GM12891 (cell line): ENCODE measurements at regions not wholly inside any gene's neighbourhood (a gene's known extent, or its start where the extent isn't known, plus 50 kb on each side); places are given as distances from the start of the nearest gene placed in this dataset.

Experiments used
- POLR2A ChIP-seq: IDR thresholded peaks from 2 replicates; pipeline ENCODE4 v1.6.1; 2011; ENCODE audit warnings: low read depth, low read length, control low read depth
- POLR2AphosphoS5 ChIP-seq: IDR thresholded peaks from 2 replicates; pipeline ENCODE4 v1.6.1; 2011; ENCODE audit warnings: low read depth, low read length, control low read depth

- TF ChIP-seq POLR2A (no peak), POLR2AphosphoS5 (no peak)
Measured at GRCh38 chr5:163190784-163191183, 246.6 kb upstream of the CCNG1 start.
